H1 (cell line): ENCODE measurements at regions not wholly inside any gene's neighbourhood (a gene's known extent, or its start where the extent isn't known, plus 50 kb on each side); places are given as distances from the start of the nearest gene placed in this dataset.

ENCODE experiments used
- CTCF ChIA-PET: fragments of 300-600 bp; sonication (Branson Sonifier 250); formaldehyde crosslinking; loops from one replicate; lab custom pipeline; 2021; ENCODE audit not compliant: partially characterized antibody; lab: Charles Lee
- POLR2A ChIA-PET: fragments of 300-600 bp; sonication (Branson Sonifier 250); formaldehyde crosslinking; loops from one replicate; lab custom pipeline; 2021; ENCODE audit warnings: inconsistent platforms; ENCODE audit not compliant: partially characterized antibody; lab: Charles Lee
- DNase-seq, 2 experiments: peaks; one replicate each; pipeline versions ENCODE4 v3.0.0 to v3.0.0-alpha.2; 2010 to 2022; ENCODE audit warnings: low spot score in 2 of 2, low read depth in 1 of 2, mixed read lengths in 1 of 2
- FAIRE-seq: peaks from 2 replicates; lab custom pipeline; 2011; peaks lifted over from hg19 to GRCh38; lab: Jason Lieb, UNC
- H2AFZ ChIP-seq: 2 replicates; pipeline ENCODE4 v1.8.1; 2012; ENCODE audit warnings: low read length, inconsistent platforms
- H2AK5ac ChIP-seq: 2 replicates; pipeline ENCODE4 v1.6.1; 2013; ENCODE audit warnings: low read depth, low read length
- H2BK120ac ChIP-seq: replicated peaks from 2 replicates; pipeline ENCODE3; 2013; ENCODE audit warnings: low read depth, low read length, inconsistent platforms
- H2BK12ac ChIP-seq: 2 replicates; pipeline ENCODE4 v1.6.1; 2013; ENCODE audit warnings: low read depth, low read length
- H2BK15ac ChIP-seq: 2 replicates; pipeline ENCODE4 v1.6.1; 2013; ENCODE audit warnings: low read length
- H2BK20ac ChIP-seq: 2 replicates; pipeline ENCODE4 v1.6.1; 2013; ENCODE audit warnings: low read length
- H2BK5ac ChIP-seq: 2 replicates; pipeline ENCODE4 v1.6.1; 2013; ENCODE audit warnings: low read depth, low read length
- H3K14ac ChIP-seq: 2 replicates; pipeline ENCODE4 v1.6.1; 2013; ENCODE audit warnings: inconsistent platforms; ENCODE audit not compliant: insufficient read length
- H3K18ac ChIP-seq: 2 replicates; pipeline ENCODE4 v1.6.1; 2013; ENCODE audit warnings: low read length; ENCODE audit errors: extremely low read depth
- H3K23ac ChIP-seq: 2 replicates; pipeline ENCODE4 v1.6.1; 2013; ENCODE audit warnings: inconsistent platforms; ENCODE audit not compliant: insufficient read length
- H3K23me2 ChIP-seq: 2 replicates; pipeline ENCODE4 v1.6.1; 2013; ENCODE audit warnings: low read depth, low read length
- H3K27ac ChIP-seq: 2 replicates; pipeline ENCODE4 v1.6.1; 2011; ENCODE audit warnings: low read depth, low read length, inconsistent platforms
- H3K27me3 ChIP-seq, 4 experiments: replicated peaks in 1 of 4; 1 replicate in 1 of 4; 2 replicates in 3 of 4; pipeline versions ENCODE4 v1.6.1 to v1.8.1; 2011 to 2013; ENCODE audit warnings: low read length in 3 of 4, mild to moderate bottlenecking in 3 of 4, inconsistent platforms in 2 of 4, mixed read lengths in 2 of 4, moderate library complexity in 1 of 4; ENCODE audit not compliant: control insufficient read depth in 3 of 4, insufficient read depth in 3 of 4; ENCODE audit errors: extremely low read depth in 1 of 4
- H3K36me3 ChIP-seq, 4 experiments: 2 replicates each; pipeline versions ENCODE4 v1.6.1 to v1.8.1; 2011 to 2013; ENCODE audit warnings: mild to moderate bottlenecking in 4 of 4, low read length in 3 of 4, moderate library complexity in 2 of 4, control low read depth in 1 of 4, inconsistent platforms in 1 of 4; ENCODE audit not compliant: insufficient read depth in 4 of 4, control insufficient read depth in 2 of 4
- H3K4ac ChIP-seq: replicated peaks from 2 replicates; pipeline ENCODE3; 2013; ENCODE audit warnings: low read length, low read depth, mixed read lengths, inconsistent platforms; ENCODE audit not compliant: insufficient read length
- H3K4me1 ChIP-seq, 4 experiments: replicated peaks in 1 of 4; 1 replicate in 1 of 4; 2 replicates in 3 of 4; pipeline versions ENCODE4 v1.6.1 to v1.8.1; 2011 to 2013; ENCODE audit warnings: low read length in 3 of 4, inconsistent platforms in 2 of 4, mixed read lengths in 1 of 4; ENCODE audit not compliant: insufficient read depth in 4 of 4, control insufficient read depth in 3 of 4
- H3K4me2 ChIP-seq, 2 experiments: 2 replicates each; pipeline versions ENCODE4 v1.6.1 to v1.8.1; 2011 to 2013; ENCODE audit warnings: low read depth in 2 of 2, low read length in 2 of 2, control low read depth in 1 of 2, inconsistent platforms in 1 of 2, mild to moderate bottlenecking in 1 of 2; ENCODE audit not compliant: insufficient read depth in 1 of 2
- H3K4me3 ChIP-seq, 4 experiments: fragments of 200-600, 300-600 bp in 1 of 4; sonication (generic), shearing (Covaris generic), sonication (Bioruptor Twin) in 1 of 4; 2 replicates each; pipeline versions ENCODE4 v1.5.1 to v1.8.1; 2011 to 2016; ENCODE audit warnings: low read length in 4 of 4, low read depth in 3 of 4, control low read depth in 2 of 4, inconsistent platforms in 2 of 4, mild to moderate bottlenecking in 2 of 4, mixed read lengths in 1 of 4, moderate library complexity in 1 of 4; ENCODE audit not compliant: insufficient read depth in 2 of 4; ENCODE audit errors: extremely low read depth in 1 of 4
- H3K56ac ChIP-seq: replicated peaks from 2 replicates; pipeline ENCODE3; 2013; ENCODE audit warnings: low read depth, mild to moderate bottlenecking, mixed read lengths, low read length, inconsistent platforms; ENCODE audit not compliant: insufficient read length
- H3K79me1 ChIP-seq: 2 replicates; pipeline ENCODE4 v1.6.1; 2013; ENCODE audit warnings: low read depth, low read length, control low read depth
- H3K79me2 ChIP-seq, 2 experiments: 2 replicates each; pipeline versions ENCODE4 v1.6.1 to v1.8.1; 2012 to 2013; ENCODE audit warnings: low read length in 2 of 2, mild to moderate bottlenecking in 2 of 2, inconsistent platforms in 1 of 2; ENCODE audit not compliant: insufficient read depth in 2 of 2, control insufficient read depth in 1 of 2
- H3K9ac ChIP-seq, 4 experiments: replicated peaks in 1 of 4; 1 replicate in 1 of 4; 2 replicates in 3 of 4; pipeline versions ENCODE4 v1.6.1 to v1.8.1; 2011 to 2013; ENCODE audit warnings: low read depth in 3 of 4, low read length in 3 of 4, control low read depth in 2 of 4, mild to moderate bottlenecking in 2 of 4, moderate library complexity in 2 of 4, inconsistent platforms in 1 of 4; ENCODE audit errors: extremely low read depth in 1 of 4
- H3K9me3 ChIP-seq, 2 experiments: 2 replicates each; pipeline versions ENCODE4 v1.6.1 to v1.8.1; 2012 to 2013; ENCODE audit warnings: mild to moderate bottlenecking in 2 of 2, moderate library complexity in 2 of 2, control low read depth in 1 of 2, inconsistent platforms in 1 of 2, low read depth in 1 of 2, low read length in 1 of 2, mixed read lengths in 1 of 2; ENCODE audit not compliant: insufficient read depth in 2 of 2
- H4K20me1 ChIP-seq, 2 experiments: replicated peaks in 1 of 2; 2 replicates each; pipeline versions ENCODE3 to v1.8.1; 2011 to 2013; ENCODE audit warnings: inconsistent platforms in 2 of 2, low read length in 2 of 2, mild to moderate bottlenecking in 1 of 2; ENCODE audit not compliant: insufficient read depth in 2 of 2, control insufficient read depth in 1 of 2
- H4K5ac ChIP-seq: 2 replicates; pipeline ENCODE4 v1.6.1; 2013; ENCODE audit warnings: low read length, low read depth, mixed read lengths, inconsistent platforms; ENCODE audit not compliant: insufficient read length
- H4K8ac ChIP-seq: 2 replicates; pipeline ENCODE4 v1.8.0; 2013; ENCODE audit warnings: mild to moderate bottlenecking, moderate library complexity, low read length, inconsistent platforms; ENCODE audit not compliant: insufficient read depth; ENCODE audit errors: extremely low read depth
- H4K91ac ChIP-seq: replicated peaks from 2 replicates; pipeline ENCODE3; 2013; ENCODE audit warnings: low read length, mixed read lengths, inconsistent platforms; ENCODE audit not compliant: insufficient read length
- BACH1 ChIP-seq: IDR thresholded peaks from 2 replicates; pipeline ENCODE4 v1.6.1; 2012; ENCODE audit warnings: low read length, improper control_type of control experiment
- EZH2 ChIP-seq: fragments of 200-600 bp; sonication (generic); IDR thresholded peaks from 2 replicates; pipeline ENCODE4 v1.7.1; 2012; ENCODE audit warnings: low read depth, mild to moderate bottlenecking, moderate library complexity, low read length, inconsistent platforms; ENCODE audit not compliant: severe bottlenecking
- NANOG ChIP-seq: IDR thresholded peaks from 2 replicates; pipeline ENCODE4 v1.6.1; 2011; ENCODE audit warnings: low read length, low read depth, mild to moderate bottlenecking, inconsistent platforms; ENCODE audit not compliant: insufficient read depth, poor library complexity, severe bottlenecking
- PHF8 ChIP-seq: fragments of 200-600 bp; sonication (generic); conservative IDR thresholded peaks from 2 replicates; pipeline ENCODE4 v1.7.1; 2012; ENCODE audit warnings: low read depth, mild to moderate bottlenecking, inconsistent platforms, low read length, moderate library complexity
- RFX5 ChIP-seq: IDR thresholded peaks from 2 replicates; pipeline ENCODE4 v1.6.1; 2011; ENCODE audit warnings: low read depth, low read length, improper control_type of control experiment, borderline replicate concordance
- SRF ChIP-seq: IDR thresholded peaks from 2 replicates; pipeline ENCODE4 v1.6.1; 2011; ENCODE audit warnings: mild to moderate bottlenecking, low read depth, low read length, moderate library complexity
- WGBS, 2 experiments: shearing (Covaris generic) in 1 of 2; methylation state at CpG; one replicate each; pipeline versions ENCODE4 v1.1.6 to v1.1.7; 2013 to 2015; ENCODE audit warnings: low lambda C conversion rate in 2 of 2, mixed read lengths in 2 of 2, inconsistent platforms in 1 of 2, low coverage in 1 of 2, missing lambda C conversion rate in 1 of 2; ENCODE audit not compliant: insufficient replicate concordance in 2 of 2, insufficient coverage in 1 of 2, insufficient read length in 1 of 2; ENCODE audit errors: extremely low coverage in 1 of 2, missing lambda C conversion rate in 1 of 2; 5-methylcytosine and 5-hydroxymethylcytosine counted together

DNA sequence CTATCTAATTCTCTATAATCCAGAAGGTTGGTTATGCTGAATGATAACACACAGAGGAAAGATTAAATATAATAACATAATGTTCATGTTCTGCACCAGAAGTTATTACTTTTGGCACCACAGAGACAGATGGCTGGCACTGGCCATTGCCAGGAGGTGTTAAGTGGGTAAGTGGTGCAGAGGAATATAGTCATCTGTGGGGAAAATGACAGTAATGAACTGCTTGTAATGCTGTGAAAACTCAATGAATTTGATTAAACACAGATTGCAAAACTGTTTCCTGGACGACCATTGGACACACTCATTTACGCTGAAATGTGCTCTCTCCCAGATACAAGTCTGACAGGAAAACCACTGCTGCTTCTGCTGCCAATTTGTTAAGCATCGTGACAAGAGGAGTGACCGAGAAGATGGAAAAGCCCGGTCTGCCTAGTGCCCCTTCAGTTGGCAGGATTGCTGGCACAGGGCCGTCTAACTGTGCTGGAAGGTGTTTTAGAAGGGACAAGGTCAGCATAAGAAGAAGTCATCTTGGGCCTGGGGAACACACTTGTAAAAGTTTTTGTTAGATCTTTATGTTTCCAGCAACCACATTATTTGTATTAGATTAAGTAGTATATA lies 567.4 kb downstream of the CBLN4 start:
- H3K56ac ChIP-seq: no peak overlapping the region
- ChIA-PET CTCF (no interaction called here), POLR2A (no interaction called here)
- H2AK5ac ChIP-seq: no peak overlapping the region
- no peak overlapping the region for H3K4ac ChIP-seq
- H2BK20ac ChIP-seq: no peak overlapping the region
- H2BK120ac ChIP-seq: no peak overlapping the region
- no peak overlapping the region for H3K9ac ChIP-seq
- no peak overlapping the region for H2BK12ac ChIP-seq
- 95% methylated on average over 6 of the region's 6 CpGs; no CpG with 5 or more reads in 1 of the 2 experiments for WGBS, 2 experiments
- FAIRE-seq (no peak), DNase-seq (no peak)
- no peak overlapping the region for H3K14ac ChIP-seq
- H3K4me1 ChIP-seq: no peaks in the 10 kb centered on the region
- H3K79me1 ChIP-seq: no peaks in the 10 kb centered on the region
- no peak overlapping the region for H4K91ac ChIP-seq
- no peaks in the 10 kb centered on the region for H3K36me3 ChIP-seq
- no peak overlapping the region for H3K27ac ChIP-seq
- no peak overlapping the region for H2BK5ac ChIP-seq
- H3K4me2 ChIP-seq: no peak overlapping the region
- no peak overlapping the region for H4K5ac ChIP-seq
- H3K9me3 ChIP-seq: no peaks in the 10 kb centered on the region
- H4K8ac ChIP-seq: no peak overlapping the region
- no peak overlapping the region for H2BK15ac ChIP-seq
- H3K23me2 ChIP-seq: no peaks in the 10 kb centered on the region
- peak overlapping the region; percentile 0; the same call in 1 of the 2 replicates for H2AFZ ChIP-seq
- H4K20me1 ChIP-seq: no peaks in the 10 kb centered on the region
- no peaks in the 10 kb centered on the region for H3K79me2 ChIP-seq
- H3K4me3 ChIP-seq: no peak overlapping the region
- TF ChIP-seq RFX5 (no peak), PHF8 (no peak), SRF (no peak), BACH1 (no peak), EZH2 (no peak), NANOG (no peak)
- H3K23ac ChIP-seq: no peak overlapping the region
- no peak overlapping the region for H3K18ac ChIP-seq
- no peaks in the 10 kb centered on the region for H3K27me3 ChIP-seq
